ENCODE measurements at regions not wholly inside any gene's neighbourhood (a gene's known extent, or its start where the extent isn't known, plus 50 kb on each side); places are given as distances from the start of the nearest gene placed in this dataset.

- DNase-seq: no peak
- in situ Hi-C loops (cut with MboI; ENCODE audit: low pct_unique_long_range_greater_than_20kb, low sequenced_read_pairs): no loop called here
These were observed 417.1 kb upstream of the SOX9 start for GRCh38 chr17:71703701-71704100.

DNA sequence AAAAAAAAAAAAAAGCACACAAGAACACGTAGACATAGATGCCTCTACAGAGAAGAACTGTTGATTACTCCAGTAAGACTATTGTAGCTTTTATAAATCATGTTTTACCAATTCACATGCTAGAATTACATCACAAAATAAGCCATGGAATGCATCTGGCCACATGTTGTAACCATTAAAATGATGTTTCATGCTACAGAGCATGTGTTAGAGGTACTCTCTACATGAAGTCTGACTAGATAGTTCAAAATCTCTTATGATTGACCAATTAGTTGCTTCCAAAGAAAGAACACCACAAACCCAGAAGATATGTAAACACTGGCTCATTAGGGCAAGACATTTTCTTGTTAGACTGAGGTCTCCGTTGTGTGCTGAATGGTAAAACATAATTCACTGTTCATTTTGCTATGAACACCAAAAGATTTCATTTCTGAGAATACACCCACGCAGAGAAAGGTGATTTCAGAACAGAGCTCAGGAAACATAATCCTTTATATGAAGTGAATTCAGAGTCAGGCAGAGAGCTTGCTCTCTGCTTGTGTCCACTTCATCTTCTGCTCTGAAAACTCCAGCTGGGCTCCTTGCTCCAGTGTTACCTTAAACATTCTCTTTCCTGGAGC lies 411.4 kb upstream of the SOX9 start:
- in situ Hi-C loops (cut with MboI; ENCODE audit: low pct_unique_long_range_greater_than_20kb, low sequenced_read_pairs): no loop called here
- no peak for DNase-seq

GRCh38 chr17:71709946-71710345 lies 410.9 kb upstream of the SOX9 start:
- no peak for DNase-seq
- in situ Hi-C loops (cut with MboI; ENCODE audit: low pct_unique_long_range_greater_than_20kb, low sequenced_read_pairs): no loop called here

DNA sequence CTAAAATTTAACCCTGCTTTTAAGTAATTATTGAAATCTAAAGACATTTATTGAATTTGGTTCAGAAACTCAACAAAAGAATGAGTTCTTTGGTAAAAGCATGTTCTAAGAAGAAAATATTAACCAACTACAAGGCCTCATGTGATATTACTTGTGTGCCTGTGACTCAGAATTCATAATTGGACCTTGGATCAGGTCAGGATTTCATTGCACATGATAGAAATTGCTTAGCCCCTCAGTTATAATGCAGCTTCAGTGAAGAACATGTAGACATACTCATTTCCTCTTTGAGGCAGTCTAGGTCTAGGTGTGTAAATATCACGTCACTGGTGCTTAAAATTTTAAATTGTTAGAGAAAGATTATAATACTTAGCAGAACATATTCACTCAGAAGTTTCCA lies 410.0 kb upstream of the SOX9 start:
- in situ Hi-C loops (cut with MboI; ENCODE audit: low pct_unique_long_range_greater_than_20kb, low sequenced_read_pairs): no loop called here

DNA sequence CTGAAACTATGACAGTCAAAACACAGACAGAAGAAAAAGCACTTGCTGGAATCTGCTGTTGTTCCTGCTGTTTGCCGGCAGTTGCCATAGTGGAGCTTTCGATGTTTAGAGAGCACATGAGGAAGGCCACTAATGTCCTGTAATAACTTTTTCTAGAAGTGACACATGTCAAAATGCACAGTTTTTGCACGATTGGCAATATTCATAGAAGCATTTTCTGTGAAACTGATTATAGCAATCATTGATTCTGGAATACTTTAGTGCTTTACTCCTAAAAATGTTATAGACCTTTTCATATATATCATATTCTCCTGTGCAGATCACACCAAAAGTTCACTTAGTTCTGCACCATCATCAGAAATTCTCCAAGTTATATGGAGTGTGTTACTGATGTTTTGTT lies 407.0 kb upstream of the SOX9 start:
- in situ Hi-C loops (cut with MboI; ENCODE audit: low pct_unique_long_range_greater_than_20kb, low sequenced_read_pairs): no loop called here
- no peak for DNase-seq

More for the DNA sequence above, 410.0 kb upstream of the SOX9 start:
- DNase-seq: no peak

GRCh38 chr17:71724339-71724738 lies 396.5 kb upstream of the SOX9 start:
- no peak for DNase-seq
- in situ Hi-C loops (cut with MboI; ENCODE audit: low pct_unique_long_range_greater_than_20kb, low sequenced_read_pairs): no loop called here

GRCh38 chr17:71725811-71726210 lies 395.0 kb upstream of the SOX9 start:
- no peak for DNase-seq
- in situ Hi-C loops (cut with MboI; ENCODE audit: low pct_unique_long_range_greater_than_20kb, low sequenced_read_pairs): no loop called here

DNA sequence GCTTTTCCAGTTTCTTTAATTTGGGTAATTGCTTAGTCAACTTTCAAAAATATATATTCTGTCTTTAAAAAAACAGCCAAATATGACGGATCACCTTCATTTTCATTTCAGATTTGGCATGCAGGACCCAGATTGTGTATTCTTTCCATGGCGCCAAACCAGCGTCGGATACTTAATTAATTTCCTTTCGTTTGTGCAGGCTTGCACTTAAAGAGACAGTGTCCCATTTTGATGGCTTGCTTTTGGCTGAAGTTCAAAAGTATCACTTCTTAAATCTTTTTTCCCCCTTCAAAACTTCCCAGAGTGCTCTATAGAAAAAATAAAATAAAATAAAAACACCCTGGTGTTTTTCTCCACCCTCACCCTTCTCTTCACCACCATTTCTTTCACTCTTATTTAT lies 394.5 kb upstream of the SOX9 start:
- no peak for DNase-seq
- in situ Hi-C loops (cut with MboI; ENCODE audit: low pct_unique_long_range_greater_than_20kb, low sequenced_read_pairs): no loop called here

DNA sequence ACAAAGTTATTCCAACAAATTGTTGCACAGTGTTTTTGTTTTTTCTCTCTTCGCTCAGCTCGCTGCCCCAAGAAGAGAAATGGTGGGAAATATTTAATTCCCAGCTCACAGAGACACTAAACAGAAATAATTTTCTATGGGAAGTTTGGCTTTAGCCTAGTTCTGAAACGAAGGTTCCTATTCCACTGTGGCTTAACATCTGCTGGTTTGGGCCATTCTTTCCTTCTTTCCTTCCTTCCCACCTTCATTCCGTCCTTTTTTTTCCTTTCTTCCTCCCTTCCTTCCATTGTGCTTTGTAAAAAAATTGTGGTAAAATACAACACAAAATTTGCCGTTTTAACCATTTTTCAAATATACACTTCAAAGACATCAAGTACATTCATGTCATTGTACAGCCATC lies 393.5 kb upstream of the SOX9 start:
- no peak for DNase-seq
- in situ Hi-C loops (cut with MboI; ENCODE audit: low pct_unique_long_range_greater_than_20kb, low sequenced_read_pairs): no loop called here

DNA sequence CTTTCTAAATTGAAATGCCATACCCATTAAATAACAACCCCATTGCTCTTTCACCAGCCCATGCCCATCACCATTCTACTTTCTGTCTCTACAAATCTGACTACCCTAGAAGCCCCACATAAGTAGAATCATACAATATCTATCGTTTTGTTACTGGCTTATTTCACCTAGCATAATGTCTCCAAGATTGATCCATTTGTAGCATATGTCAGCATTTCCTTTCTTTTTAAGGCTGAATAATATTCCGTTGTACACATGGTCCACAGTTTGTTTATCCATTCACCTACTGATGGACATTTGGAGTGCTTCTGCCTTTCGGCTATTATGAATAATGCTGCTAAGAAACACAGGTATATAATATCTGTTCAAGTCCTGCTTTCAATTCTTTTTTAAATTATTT lies 393.1 kb upstream of the SOX9 start:
- DNase-seq: no peak
- in situ Hi-C loops (cut with MboI; ENCODE audit: low pct_unique_long_range_greater_than_20kb, low sequenced_read_pairs): no loop called here

- in situ Hi-C loops (cut with MboI; ENCODE audit: low pct_unique_long_range_greater_than_20kb, low sequenced_read_pairs): no loop called here
- DNase-seq: no peak
These were observed 389.9 kb upstream of the SOX9 start for GRCh38 chr17:71730871-71731270.

DNA sequence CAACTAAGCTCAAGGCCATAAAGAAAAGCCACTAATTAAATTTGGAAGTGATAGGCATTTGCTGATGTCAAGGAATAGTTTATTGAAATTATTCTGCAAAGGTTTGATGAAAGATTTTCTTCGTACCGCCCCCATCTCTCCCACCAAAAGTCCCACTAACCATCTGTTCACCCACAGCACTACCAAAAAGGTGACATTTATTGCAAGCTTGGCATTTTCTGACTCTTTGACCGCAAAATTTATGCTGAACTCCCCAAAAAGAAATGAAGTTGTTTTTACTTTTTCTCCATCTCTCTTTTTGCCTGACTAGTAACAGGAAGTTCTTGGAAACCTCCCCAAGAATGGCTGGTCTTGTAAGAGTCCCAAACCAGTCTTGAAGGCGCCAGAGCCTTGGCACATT lies 384.9 kb upstream of the SOX9 start:
- in situ Hi-C loops (cut with MboI; ENCODE audit: low pct_unique_long_range_greater_than_20kb, low sequenced_read_pairs): no loop called here
- DNase-seq: no peak

GRCh38 chr17:71740866-71741265 lies 380.0 kb upstream of the SOX9 start:
- in situ Hi-C loops (cut with MboI; ENCODE audit: low pct_unique_long_range_greater_than_20kb, low sequenced_read_pairs): no loop called here
- no peak for DNase-seq

- in situ Hi-C loops (cut with MboI; ENCODE audit: low pct_unique_long_range_greater_than_20kb, low sequenced_read_pairs): no loop called here
These were observed 379.0 kb upstream of the SOX9 start for GRCh38 chr17:71741836-71742235.

GRCh38 chr17:71748872-71749271 lies 371.9 kb upstream of the SOX9 start:
- in situ Hi-C loops (cut with MboI; ENCODE audit: low pct_unique_long_range_greater_than_20kb, low sequenced_read_pairs): no loop called here
- DNase-seq: no peak

More at GRCh38 chr17:71741836-71742235, 379.0 kb upstream of the SOX9 start:
- DNase-seq: no peak

GRCh38 chr17:71753070-71753469 lies 367.8 kb upstream of the SOX9 start:
- no peak for DNase-seq
- in situ Hi-C loops (cut with MboI; ENCODE audit: low pct_unique_long_range_greater_than_20kb, low sequenced_read_pairs): no loop called here

GRCh38 chr17:71757156-71757555 lies 363.7 kb upstream of the SOX9 start:
- no peak for DNase-seq

DNA sequence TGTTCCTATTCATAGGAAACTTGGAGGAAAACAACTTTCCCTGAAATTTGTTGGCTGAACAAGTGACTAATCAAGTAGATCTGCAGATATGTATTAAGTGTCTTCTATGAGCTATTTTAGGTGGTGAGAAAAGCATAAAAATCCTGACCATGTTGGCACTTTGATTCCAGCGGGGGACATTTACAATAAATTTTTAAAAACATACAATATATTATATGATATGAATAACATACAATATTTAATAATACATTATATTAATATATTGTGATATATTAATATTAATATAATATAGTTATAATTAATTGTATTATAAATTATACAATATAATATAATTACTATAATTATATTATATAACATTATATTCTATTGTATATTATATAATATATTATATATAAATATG lies 362.9 kb upstream of the SOX9 start:
- no peak for DNase-seq
- in situ Hi-C loops (cut with MboI; ENCODE audit: low pct_unique_long_range_greater_than_20kb, low sequenced_read_pairs): no loop called here

More at GRCh38 chr17:71757156-71757555, 363.7 kb upstream of the SOX9 start:
- in situ Hi-C loops (cut with MboI; ENCODE audit: low pct_unique_long_range_greater_than_20kb, low sequenced_read_pairs): no loop called here

DNA sequence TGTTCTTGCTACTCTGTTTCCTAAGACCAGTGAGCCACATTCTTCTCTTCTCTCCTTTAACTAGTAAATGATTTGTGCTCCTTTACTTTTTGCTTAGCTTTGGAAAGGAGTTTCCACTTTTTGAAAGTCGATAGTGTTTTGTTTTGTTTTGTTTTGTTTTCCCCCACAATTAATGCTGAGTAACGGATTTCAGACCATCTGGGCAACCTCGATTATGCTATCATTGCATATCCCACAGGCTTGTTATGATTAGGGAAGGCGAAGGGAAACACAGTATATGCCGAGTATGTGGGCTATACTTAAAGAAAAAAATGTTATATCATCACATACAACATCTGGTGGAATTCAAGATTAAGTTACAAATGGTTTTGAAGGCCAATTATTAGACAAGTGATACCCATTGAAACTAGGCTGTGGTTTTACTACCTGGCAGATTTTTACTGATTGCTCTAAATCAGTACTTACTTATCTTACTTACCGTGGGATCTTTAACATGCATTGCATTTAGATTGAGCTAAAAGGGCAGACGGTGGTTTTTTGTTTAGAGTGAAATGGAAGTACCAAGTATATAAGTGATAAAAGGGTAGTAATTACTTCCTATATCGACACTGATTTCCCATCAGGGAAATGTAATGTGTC lies 361.3 kb upstream of the SOX9 start:
- DNase-seq: no peak
- in situ Hi-C loops (cut with MboI; ENCODE audit: low pct_unique_long_range_greater_than_20kb, low sequenced_read_pairs): no loop called here

DNA sequence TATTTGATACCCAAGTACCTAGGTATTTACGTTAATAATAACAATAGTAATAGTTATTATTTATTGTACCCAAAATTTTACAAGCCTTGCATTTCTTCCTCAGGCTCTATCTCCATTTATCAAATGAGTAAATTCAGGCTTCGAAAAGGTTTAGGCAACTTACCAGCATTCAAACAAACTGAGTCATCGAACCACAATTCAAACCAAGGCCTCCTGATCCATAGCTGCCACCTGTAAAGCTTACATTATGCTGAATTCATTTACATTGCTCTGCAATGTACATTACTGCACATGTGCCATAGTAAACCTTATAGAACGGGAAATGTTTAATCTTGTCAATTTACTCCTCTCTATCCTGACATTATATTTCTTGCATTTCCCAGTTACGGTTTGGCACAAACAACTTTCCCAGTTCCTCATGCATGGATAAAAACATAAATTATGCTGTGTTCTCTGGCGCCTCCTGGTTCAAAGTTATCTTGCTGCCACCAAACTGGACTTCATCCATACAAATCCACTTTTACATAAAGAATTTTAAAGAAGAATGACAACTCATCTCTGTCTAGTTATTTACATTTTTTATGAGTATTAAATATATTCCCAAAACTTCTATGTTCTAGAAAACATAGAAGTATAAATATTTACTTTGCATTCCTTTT lies 360.6 kb upstream of the SOX9 start:
- in situ Hi-C loops (cut with MboI; ENCODE audit: low pct_unique_long_range_greater_than_20kb, low sequenced_read_pairs): no loop called here
- DNase-seq: no peak

GRCh38 chr17:71762526-71762925 lies 358.3 kb upstream of the SOX9 start:
- no peak for DNase-seq
- in situ Hi-C loops (cut with MboI; ENCODE audit: low pct_unique_long_range_greater_than_20kb, low sequenced_read_pairs): no loop called here
